Epithelial cell of esophagus (primary cell): ENCODE measurements at regions not wholly inside any gene's neighbourhood (a gene's known extent, or its start where the extent isn't known, plus 50 kb on each side); places are given as distances from the start of the nearest gene placed in this dataset.

Experiments used
- DNase-seq: peaks from one replicate; pipeline ENCODE4 v3.0.0; 2010; ENCODE audit warnings: low read depth
- H3K4me3 ChIP-seq: 2 replicates; pipeline ENCODE4 v1.5.1; 2011; ENCODE audit warnings: mild to moderate bottlenecking, low read length, control low read depth
- TF ChIP-seq, protein P1 (sequence below): IDR thresholded peaks from 2 replicates; pipeline ENCODE4 v1.5.1; 2011; ENCODE audit warnings: low read depth, mild to moderate bottlenecking, low read length, control low read depth, inconsistent platforms; ENCODE audit not compliant: insufficient read depth; ENCODE audit errors: missing control alignments

DNA sequence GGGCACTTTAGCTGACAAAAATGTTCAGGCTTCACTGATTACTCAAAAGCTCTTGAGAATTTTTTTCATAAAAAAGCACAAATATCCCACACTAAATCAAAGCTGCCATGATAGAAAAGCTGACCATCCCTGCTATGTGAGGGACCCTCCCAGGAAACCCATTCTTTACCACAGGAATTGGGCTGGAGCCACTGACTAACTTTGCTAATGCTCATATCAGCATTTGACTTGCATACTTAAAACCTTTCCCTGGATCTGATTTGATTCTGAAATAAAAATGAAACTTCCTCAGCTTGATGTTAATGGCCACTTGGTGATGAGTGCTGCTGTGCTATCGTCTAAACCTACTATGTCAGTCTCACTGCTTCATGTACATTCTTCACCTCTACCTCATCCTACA lies 243.6 kb downstream of the PRELID2 start:
- H3K4me3 ChIP-seq, result no peak overlapping the region
- no peak for DNase-seq
- TF ChIP-seq, protein P1, sequence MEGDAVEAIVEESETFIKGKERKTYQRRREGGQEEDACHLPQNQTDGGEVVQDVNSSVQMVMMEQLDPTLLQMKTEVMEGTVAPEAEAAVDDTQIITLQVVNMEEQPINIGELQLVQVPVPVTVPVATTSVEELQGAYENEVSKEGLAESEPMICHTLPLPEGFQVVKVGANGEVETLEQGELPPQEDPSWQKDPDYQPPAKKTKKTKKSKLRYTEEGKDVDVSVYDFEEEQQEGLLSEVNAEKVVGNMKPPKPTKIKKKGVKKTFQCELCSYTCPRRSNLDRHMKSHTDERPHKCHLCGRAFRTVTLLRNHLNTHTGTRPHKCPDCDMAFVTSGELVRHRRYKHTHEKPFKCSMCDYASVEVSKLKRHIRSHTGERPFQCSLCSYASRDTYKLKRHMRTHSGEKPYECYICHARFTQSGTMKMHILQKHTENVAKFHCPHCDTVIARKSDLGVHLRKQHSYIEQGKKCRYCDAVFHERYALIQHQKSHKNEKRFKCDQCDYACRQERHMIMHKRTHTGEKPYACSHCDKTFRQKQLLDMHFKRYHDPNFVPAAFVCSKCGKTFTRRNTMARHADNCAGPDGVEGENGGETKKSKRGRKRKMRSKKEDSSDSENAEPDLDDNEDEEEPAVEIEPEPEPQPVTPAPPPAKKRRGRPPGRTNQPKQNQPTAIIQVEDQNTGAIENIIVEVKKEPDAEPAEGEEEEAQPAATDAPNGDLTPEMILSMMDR, result no peak

DNA sequence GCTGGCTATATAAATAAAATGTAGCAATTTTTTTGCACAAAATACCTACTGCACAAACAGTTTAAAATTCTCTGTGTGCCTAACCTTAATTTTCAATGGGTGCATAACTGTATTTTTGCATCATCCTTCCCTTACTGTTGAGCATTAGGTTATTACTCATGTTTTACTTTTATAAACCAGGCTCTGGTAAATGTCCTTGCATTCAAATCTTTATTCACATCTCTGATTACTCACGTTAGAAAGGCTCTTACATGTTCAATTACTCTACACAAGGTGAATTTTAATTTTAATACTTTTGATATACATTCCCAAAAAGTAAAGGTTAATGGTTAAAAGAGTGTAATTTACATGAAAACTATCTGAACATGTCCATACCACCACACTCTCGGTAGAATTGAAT lies 246.1 kb downstream of the PRELID2 start:
- TF ChIP-seq, protein P1, result no peak
- H3K4me3 ChIP-seq, result no peak overlapping the region
- DNase-seq, result no peak

GRCh38 chr5:145588558-145588957 lies 246.6 kb downstream of the PRELID2 start:
- no peak for DNase-seq
- TF ChIP-seq, protein P1, result no peak
- H3K4me3 ChIP-seq, result no peak overlapping the region

DNA sequence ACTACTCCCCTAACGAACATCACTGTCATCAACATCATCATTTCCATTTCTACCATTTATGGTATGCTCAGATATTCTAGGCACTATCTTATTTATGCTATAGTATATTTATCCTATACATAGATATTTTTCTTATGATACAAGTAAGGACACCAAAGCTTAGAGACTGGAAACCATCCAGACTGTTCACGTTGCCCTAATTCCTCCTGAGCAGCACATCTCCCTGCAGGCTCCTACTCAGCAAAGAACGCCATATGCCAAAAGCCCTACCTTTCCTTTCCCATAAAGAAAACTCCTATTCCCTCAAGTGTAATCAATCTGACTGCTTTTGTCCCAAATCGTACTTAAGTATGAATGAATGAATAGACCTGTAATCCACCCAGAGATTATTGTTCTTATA lies 247.0 kb downstream of the PRELID2 start:
- TF ChIP-seq, protein P1, result no peak
- no peak for DNase-seq
- H3K4me3 ChIP-seq, result no peak overlapping the region

- H3K4me3 ChIP-seq, result no peak overlapping the region
- TF ChIP-seq, protein P1, result no peak
- peak; percentile 67 for DNase-seq
Measured at GRCh38 chr5:145587710-145588109, 247.4 kb downstream of the PRELID2 start.

GRCh38 chr5:145587308-145587672 lies 247.9 kb downstream of the PRELID2 start:
- no peak for DNase-seq
- no peak overlapping the region for H3K4me3 ChIP-seq
- TF ChIP-seq, protein P1, result no peak

DNA sequence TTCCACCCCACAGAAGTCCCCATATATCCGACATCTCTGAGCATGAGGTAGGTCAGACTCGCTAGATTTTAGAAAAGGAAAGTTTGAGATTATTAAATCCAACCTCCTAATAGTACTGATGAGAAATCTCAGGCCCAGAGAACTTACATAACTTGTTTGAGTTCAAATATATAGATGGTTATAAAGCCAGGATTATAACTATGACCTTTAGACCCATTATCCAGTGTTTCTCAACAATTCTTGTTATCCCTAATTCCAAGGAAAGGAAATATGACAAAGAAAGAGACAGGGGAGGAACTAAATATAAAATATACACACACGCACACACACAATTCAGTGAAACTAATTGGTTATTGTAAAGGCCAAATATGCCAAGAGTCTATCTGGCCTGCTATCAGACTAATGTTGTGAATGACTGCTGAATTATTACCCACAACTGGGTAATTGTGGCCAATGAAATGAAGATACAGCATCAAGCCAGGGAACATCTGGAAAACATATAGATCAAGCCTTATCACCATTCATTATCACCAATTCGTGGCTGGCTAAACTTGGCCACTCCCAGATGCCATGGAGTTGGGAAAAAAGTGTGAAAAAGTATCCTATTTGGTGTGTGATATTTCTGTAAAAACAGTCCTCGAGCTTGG lies 248.4 kb downstream of the PRELID2 start:
- TF ChIP-seq, protein P1, result no peak
- DNase-seq, result no peak
- H3K4me3 ChIP-seq, result no peak overlapping the region
